OCI-LY7 (cell line): ENCODE measurements at regions not wholly inside any gene's neighbourhood (a gene's known extent, or its start where the extent isn't known, plus 50 kb on each side); places are given as distances from the start of the nearest gene placed in this dataset.

Experiments used
- BruUV-seq: library from RNA; stranded (reverse); fragments of 400-500 nt; replicated peaks from 2 replicates; lab custom pipeline; 2021; lab: Mats Ljungman, UMichigan
- CTCF ChIA-PET: fragments of 300-600 bp; sonication (Branson Sonifier 250); formaldehyde crosslinking; loops from one replicate; lab custom pipeline; 2022; ENCODE audit warnings: antibody characterized with exemption; ENCODE audit not compliant: unreplicated experiment; lab: Charles Lee
- POLR2A ChIA-PET: fragments of 300-600 bp; sonication (Branson Sonifier 250); formaldehyde crosslinking; loops from one replicate; lab custom pipeline; 2022; ENCODE audit warnings: antibody characterized with exemption; lab: Charles Lee
- DNase-seq: peaks from one replicate; pipeline ENCODE4 v3.0.0-alpha.2; 2015; ENCODE audit warnings: low spot score
- H2AFZ ChIP-seq: fragments of 200-600 bp; sonication (generic), shearing (Covaris generic); 2 replicates; pipeline ENCODE4 v1.6.1; 2014; ENCODE audit warnings: mild to moderate bottlenecking, antibody characterized with exemption, low read length, moderate library complexity
- H3K27ac ChIP-seq: fragments of 200-600 bp; sonication (generic); 2 replicates; pipeline ENCODE4 v1.5.1; 2014; ENCODE audit warnings: mixed run types, low read depth, mild to moderate bottlenecking, moderate library complexity, low read length, inconsistent platforms; ENCODE audit not compliant: poor library complexity, severe bottlenecking
- H3K36me3 ChIP-seq: fragments of 200-600 bp; sonication (generic); 2 replicates; pipeline ENCODE4 v1.6.1; 2014; ENCODE audit warnings: mild to moderate bottlenecking, antibody characterized with exemption, low read length, moderate library complexity, mixed read lengths; ENCODE audit not compliant: insufficient read depth
- H3K4me1 ChIP-seq: fragments of 200-600 bp; sonication (generic); 2 replicates; pipeline ENCODE4 v1.5.1; 2014; ENCODE audit warnings: mild to moderate bottlenecking, low read length; ENCODE audit not compliant: insufficient read depth, poor library complexity, severe bottlenecking
- H3K4me2 ChIP-seq: fragments of 200-600 bp; sonication (generic); 2 replicates; pipeline ENCODE4 v1.6.1; 2014; ENCODE audit warnings: mild to moderate bottlenecking, low read length
- H3K4me3 ChIP-seq: fragments of 200-600 bp; sonication (generic); 2 replicates; pipeline ENCODE4 v1.5.1; 2014; ENCODE audit warnings: mild to moderate bottlenecking, low read depth, low read length; ENCODE audit not compliant: poor library complexity, severe bottlenecking
- H3K79me2 ChIP-seq: fragments of 200-600 bp; sonication (generic); 2 replicates; pipeline ENCODE4 v1.6.1; 2016; ENCODE audit warnings: low read depth, mild to moderate bottlenecking, low read length, moderate library complexity, mixed read lengths; ENCODE audit not compliant: insufficient read depth
- H3K9me2 ChIP-seq: fragments of 200-600 bp; sonication (generic); 2 replicates; pipeline ENCODE4 v1.6.1; 2016; ENCODE audit warnings: mild to moderate bottlenecking, low read length, mixed read lengths; ENCODE audit not compliant: insufficient read depth
- H3K9me3 ChIP-seq: fragments of 200-600 bp; sonication (generic); 2 replicates; pipeline ENCODE4 v1.6.1; 2014; ENCODE audit warnings: mild to moderate bottlenecking, mixed run types, low read length, mixed read lengths
- H4K20me1 ChIP-seq: fragments of 200-600 bp; sonication (generic); 2 replicates; pipeline ENCODE4 v1.6.1; 2014; ENCODE audit warnings: mild to moderate bottlenecking, antibody characterized with exemption, low read length, moderate library complexity, mixed read lengths; ENCODE audit not compliant: insufficient read depth
- EZH2phosphoT487 ChIP-seq: fragments of 200-600 bp; sonication (generic); IDR thresholded peaks from 2 replicates; pipeline ENCODE4 v1.6.1; 2018; ENCODE audit warnings: low read depth, borderline replicate concordance, mild to moderate bottlenecking, mixed run types, antibody characterized with exemption, low read length, moderate library complexity, mixed read lengths
- intact Hi-C: fragments of 100-400 bp; cut with micrococcal nuclease; formaldehyde crosslinking; loops from one replicate; pipeline ENCODE4 v1.10.0; 2022; ENCODE audit not compliant: unreplicated experiment
- TF ChIP-seq, protein P1 (sequence below): fragments of 200-600 bp; sonication (generic); conservative IDR thresholded peaks from 2 replicates; pipeline ENCODE4 v1.5.1; 2014; ENCODE audit warnings: mild to moderate bottlenecking, antibody characterized with exemption, low read length, moderate library complexity, mixed read lengths

DNA sequence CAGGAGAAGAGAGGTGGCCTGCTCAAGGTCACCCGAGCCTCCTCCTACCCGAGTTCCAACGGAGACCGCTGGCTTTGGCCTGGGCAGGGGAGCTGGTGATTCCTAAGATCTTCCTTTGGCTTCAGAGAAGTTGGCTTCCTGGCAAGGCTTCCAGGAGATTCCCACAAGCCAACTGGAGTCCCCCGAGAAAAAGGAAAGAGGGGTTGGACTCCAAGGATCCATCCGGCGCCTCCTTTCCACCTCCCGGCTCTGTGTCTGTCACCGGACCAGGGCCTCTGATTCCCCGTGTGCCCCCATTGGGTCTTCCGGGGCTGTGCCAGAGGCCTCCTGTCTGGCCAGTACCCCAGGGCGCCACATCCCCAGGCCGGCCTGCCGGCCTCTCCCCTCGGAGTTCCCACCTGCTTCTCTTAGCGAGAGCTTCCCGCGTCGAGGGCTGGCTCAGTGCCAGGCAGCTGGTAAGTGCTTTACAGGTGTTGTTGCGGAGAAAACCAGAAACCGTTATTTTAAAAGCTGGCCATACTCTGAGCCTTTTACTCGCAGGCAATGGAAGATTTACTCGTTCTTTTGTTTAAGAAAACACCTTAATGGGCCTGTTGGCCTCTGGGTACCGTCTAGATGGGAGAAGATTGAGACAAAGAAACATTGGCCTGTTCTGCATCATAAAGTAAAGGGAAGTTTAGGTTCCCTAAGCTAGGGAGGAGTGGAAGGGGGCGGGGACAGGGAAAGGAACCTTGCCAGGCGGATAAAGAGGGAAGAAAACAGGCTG is 258.4 kb upstream of the SDK2 start:
- CTCF ChIA-PET = no interaction called here

DNA sequence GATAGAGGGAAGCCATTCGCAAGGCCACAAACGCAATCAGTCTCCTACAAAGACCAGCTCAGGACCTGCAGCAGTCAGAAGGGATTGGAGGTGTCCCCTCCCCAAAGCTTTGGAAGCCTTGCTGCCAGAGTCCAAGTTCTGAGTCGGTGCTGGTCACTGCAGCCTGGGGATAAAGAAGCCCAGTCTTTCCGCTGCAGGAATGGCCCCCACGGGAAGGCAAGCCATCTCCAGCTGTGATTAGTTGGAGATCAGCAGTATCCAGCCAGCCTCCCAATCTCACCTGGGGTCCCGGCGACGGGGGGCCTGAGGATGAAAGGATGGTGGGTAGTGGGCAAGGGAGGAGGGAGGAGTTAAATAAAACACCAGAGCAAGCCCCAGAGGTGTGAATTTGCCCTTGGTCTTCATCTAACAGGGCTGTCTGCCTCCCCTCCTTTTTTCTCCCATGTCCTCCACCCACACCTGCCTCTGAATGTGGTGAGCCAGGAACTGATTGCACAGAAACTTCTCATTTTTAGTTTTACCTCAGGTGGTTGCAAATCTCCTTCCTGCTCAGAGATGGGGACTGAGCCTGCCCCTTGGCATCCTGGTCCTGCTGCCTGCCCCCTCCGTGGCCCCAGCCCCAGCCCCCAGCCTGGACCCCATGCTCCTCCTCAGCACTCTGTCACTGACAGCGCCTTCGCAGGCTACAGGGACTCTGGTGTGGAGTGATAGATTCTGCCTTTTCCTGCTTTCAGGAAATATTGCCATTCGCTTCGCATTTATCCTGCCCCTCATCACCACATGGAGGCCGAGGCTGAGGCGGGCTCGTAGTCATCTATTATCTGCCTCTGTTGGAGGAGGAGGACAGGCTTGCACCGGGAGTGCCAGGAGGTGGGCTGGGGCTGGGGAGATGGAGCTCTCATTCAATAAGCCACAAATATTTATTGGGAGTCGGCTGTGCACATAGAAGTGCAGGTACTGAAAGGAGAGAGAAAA is 262.9 kb upstream of the SDK2 start:
- intact Hi-C loops = no loop called here
- BruUV-seq = no TSS peak
- H3K4me1 ChIP-seq = peaks cover 23% of the 10 kb centered on the region
- no peak overlapping the region for H3K4me3 ChIP-seq
- H3K79me2 ChIP-seq = no peaks in the 10 kb centered on the region
- DNase-seq = no peak
- no peak overlapping the region for H3K27ac ChIP-seq
- no peaks in the 10 kb centered on the region for H4K20me1 ChIP-seq
- no peak overlapping the region for H3K4me2 ChIP-seq
- H3K9me3 ChIP-seq = no peaks in the 10 kb centered on the region
- ChIA-PET CTCF (no interaction called here), POLR2A (no interaction called here)
- H3K36me3 ChIP-seq = no peaks in the 10 kb centered on the region
- H2AFZ ChIP-seq = no peak overlapping the region
- TF ChIP-seq, protein P1, sequence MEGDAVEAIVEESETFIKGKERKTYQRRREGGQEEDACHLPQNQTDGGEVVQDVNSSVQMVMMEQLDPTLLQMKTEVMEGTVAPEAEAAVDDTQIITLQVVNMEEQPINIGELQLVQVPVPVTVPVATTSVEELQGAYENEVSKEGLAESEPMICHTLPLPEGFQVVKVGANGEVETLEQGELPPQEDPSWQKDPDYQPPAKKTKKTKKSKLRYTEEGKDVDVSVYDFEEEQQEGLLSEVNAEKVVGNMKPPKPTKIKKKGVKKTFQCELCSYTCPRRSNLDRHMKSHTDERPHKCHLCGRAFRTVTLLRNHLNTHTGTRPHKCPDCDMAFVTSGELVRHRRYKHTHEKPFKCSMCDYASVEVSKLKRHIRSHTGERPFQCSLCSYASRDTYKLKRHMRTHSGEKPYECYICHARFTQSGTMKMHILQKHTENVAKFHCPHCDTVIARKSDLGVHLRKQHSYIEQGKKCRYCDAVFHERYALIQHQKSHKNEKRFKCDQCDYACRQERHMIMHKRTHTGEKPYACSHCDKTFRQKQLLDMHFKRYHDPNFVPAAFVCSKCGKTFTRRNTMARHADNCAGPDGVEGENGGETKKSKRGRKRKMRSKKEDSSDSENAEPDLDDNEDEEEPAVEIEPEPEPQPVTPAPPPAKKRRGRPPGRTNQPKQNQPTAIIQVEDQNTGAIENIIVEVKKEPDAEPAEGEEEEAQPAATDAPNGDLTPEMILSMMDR = no peak
- no peak for TF ChIP-seq EZH2phosphoT487
- H3K9me2 ChIP-seq = no peaks in the 10 kb centered on the region

More for the DNA sequence above, 258.4 kb upstream of the SDK2 start:
- DNase-seq = peak; percentile 88
- H3K4me3 ChIP-seq = no peak overlapping the region
- no peaks in the 10 kb centered on the region for H3K79me2 ChIP-seq
- peak overlapping the region; percentile 41 for H3K4me2 ChIP-seq
- no TSS peak for BruUV-seq
- no peaks in the 10 kb centered on the region for H3K9me2 ChIP-seq
- peak overlapping the region; percentile 73 for H3K27ac ChIP-seq
- peaks cover 27% of the 10 kb centered on the region for H3K4me1 ChIP-seq
- peak overlapping the region; percentile 53 for H2AFZ ChIP-seq
- intact Hi-C loops = no loop called here
- POLR2A ChIA-PET = interaction anchor here (1.3 kb wide), 1 partner anchor 24 kb away, joined by 3 read pairs; no protein-coding TSS in a partner anchor
- H3K9me3 ChIP-seq = no peaks in the 10 kb centered on the region
- H3K36me3 ChIP-seq = no peaks in the 10 kb centered on the region
- TF ChIP-seq, protein P1 = no peak
- TF ChIP-seq EZH2phosphoT487 = no peak
- H4K20me1 ChIP-seq = no peaks in the 10 kb centered on the region
